ENCODE measurements at regions not wholly inside any gene's neighbourhood (a gene's known extent, or its start where the extent isn't known, plus 50 kb on each side); places are given as distances from the start of the nearest gene placed in this dataset.

DNA sequence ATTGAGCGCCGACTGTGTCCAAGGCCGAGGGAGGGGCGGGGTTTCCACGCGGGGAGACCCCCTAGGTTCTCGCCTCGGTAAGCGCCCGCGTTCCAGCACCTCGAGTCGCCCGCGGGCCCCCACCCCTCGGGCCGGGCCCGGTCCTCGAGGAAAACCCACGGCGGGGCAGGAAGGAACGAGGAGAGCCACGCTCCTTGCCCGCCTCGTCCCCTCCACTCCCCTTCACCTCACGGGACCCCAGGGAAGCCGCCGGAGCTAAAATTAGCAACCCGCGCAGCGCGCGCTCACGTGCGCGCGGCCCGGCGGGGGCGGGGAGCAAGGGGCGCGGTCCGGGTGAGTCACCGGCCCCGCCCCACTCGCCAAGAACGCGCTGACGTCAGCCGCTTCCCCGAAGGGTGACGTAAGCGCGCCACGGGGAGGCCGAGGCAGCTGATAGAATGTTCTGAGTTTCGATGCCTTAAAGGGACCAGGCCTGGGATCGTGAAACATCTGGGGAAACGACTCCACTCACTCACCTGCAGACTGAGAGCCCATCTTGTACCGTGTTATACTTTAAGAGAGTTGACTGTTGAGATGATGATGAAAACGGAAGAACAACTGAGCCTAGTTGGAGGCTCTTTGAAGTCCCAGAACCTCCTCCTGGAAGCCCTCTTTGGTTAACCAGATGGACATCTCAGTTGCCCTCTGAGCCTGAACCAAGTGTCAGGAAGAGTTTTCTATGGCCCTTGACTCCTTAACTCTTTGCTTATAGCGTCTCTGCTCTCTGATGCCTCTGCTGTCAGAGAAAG is 49.7 kb upstream of the ATF3 start:
- peak; percentile 98 for DNase-seq (ENCODE audit: low spot score)
